Aorta (tissue), 5 donors: ENCODE measurements at regions not wholly inside any gene's neighbourhood (a gene's known extent, or its start where the extent isn't known, plus 50 kb on each side); places are given as distances from the start of the nearest gene placed in this dataset.

Experiments
- ATAC-seq: fragments of 200-7000 bp; cut with Tn5 transposase; one replicate; pipeline ENCODE4 v1.9.1; 2022; ENCODE audit warnings: moderate library complexity; ENCODE audit not compliant: low FRiP score
- DNase-seq, 2 donors: peaks; one replicate each; pipeline ENCODE4 v3.0.0-alpha.2; 2020
- H3K27ac ChIP-seq, 2 donors: one replicate each; pipeline ENCODE4 v1.5.1; 2013; ENCODE audit warnings: low read length in 2 of 2, mild to moderate bottlenecking in 2 of 2, moderate library complexity in 2 of 2, control low read depth in 1 of 2, inconsistent platforms in 1 of 2, low read depth in 1 of 2
- H3K27me3 ChIP-seq, 2 donors: one replicate each; pipeline ENCODE4 v1.6.1; 2013; ENCODE audit warnings: control low read depth in 1 of 2, low read length in 1 of 2, mild to moderate bottlenecking in 1 of 2, moderate library complexity in 1 of 2; ENCODE audit not compliant: insufficient read depth in 2 of 2, control insufficient read depth in 1 of 2
- H3K36me3 ChIP-seq, 2 donors: one replicate each; pipeline ENCODE4 v1.6.1; 2013; ENCODE audit warnings: control low read depth in 1 of 2, low read length in 1 of 2, mild to moderate bottlenecking in 1 of 2; ENCODE audit not compliant: insufficient read depth in 2 of 2, control insufficient read depth in 1 of 2
- H3K4me1 ChIP-seq, 2 donors: one replicate each; pipeline ENCODE4 v1.6.1; 2013; ENCODE audit warnings: low read length in 2 of 2, control low read depth in 1 of 2, mild to moderate bottlenecking in 1 of 2, moderate library complexity in 1 of 2; ENCODE audit not compliant: insufficient read depth in 2 of 2, control insufficient read depth in 1 of 2
- H3K4me3 ChIP-seq, 2 donors: one replicate each; pipeline ENCODE4 v1.5.1; 2013; ENCODE audit warnings: low read length in 2 of 2, control low read depth in 1 of 2, mild to moderate bottlenecking in 1 of 2
- H3K9me3 ChIP-seq: one replicate; pipeline ENCODE4 v1.6.1; 2013; ENCODE audit warnings: mild to moderate bottlenecking, low read length; ENCODE audit not compliant: control insufficient read depth
- WGBS, 2 donors: extraction: QIAGEN DNeasy Blood & Tissue Kit; methylation state at CpG; one replicate each; pipeline ENCODE4 v1.1.7; 2013; 5-methylcytosine and 5-hydroxymethylcytosine counted together
- intact Hi-C, 2 donors: fragments of 100-400 bp; cut with DNase I; formaldehyde crosslinking; loops; one replicate each; pipeline versions ENCODE4 v1.14.2 to v1.15.0; 2022
- donor health status: healthy with polysubstance abuse.
- donor health status: Bipolar disorder and iron deficiency.
- donor health status: DM: no; HTN: no; CAD: no.
- donor health status: DM: no; HTN: no; CAD: no.
- donor health status: DM: yes; HTN: yes; CAD: no.

DNA sequence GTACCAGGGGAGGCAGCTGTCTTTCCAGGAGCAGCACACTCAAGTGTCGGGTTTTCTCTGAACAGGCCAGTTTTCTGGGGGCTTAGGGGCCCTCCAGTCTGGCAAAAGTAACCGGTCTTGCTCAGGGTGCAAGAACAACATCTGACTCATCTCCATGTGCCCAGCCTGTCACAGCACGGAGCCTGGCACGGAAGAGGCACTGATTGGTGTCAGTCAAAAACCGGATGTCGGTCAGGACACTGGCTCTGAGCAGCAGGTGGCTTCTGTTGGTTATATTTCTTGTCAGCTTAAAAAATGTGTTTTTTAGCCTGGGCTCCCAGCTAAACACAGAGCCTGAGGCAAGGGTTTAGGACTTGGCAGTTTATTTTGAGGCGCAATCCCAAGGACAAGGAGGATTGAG, 139.9 kb downstream of the FBLN2 start:
- WGBS, 2 donors = 87 to 88% methylated on average over 7 of the region's 7 CpGs
- intact Hi-C loops = no loop called here
- Histone ChIP-seq H3K27ac (no peak overlapping the region), H3K9me3 (peaks cover 3% of the 10 kb centered on the region), H3K4me1 (no peaks in the 10 kb centered on the region), H3K36me3 (no peaks in the 10 kb centered on the region), H3K4me3 (no peak overlapping the region), H3K27me3 (no peaks in the 10 kb centered on the region)
- DNase-seq (no peak), ATAC-seq (no peak)

DNA sequence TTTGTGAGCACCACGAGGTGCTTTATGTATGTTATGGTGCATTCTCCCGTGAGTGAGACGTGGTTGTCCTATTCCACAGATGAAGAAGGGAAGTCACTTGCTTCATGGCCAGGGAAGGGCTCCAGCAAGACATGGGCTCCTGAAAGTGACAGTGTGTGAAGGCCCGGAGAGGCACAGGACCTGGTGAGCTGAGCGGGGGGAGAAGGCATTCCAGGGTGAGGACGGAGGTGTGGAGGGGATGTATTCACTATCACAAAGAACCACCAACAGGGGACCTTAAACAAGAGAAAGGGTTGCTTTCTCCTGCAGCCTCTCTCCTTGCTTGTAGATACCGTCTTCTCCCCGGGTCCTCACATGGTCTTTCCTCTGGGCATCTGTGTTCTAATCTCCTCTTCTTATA, 139.1 kb downstream of the FBLN2 start:
- 88% methylated on average over 8 of the region's 8 CpGs for WGBS, 2 donors
- Histone ChIP-seq H3K4me3 (no peak overlapping the region), H3K9me3 (peaks cover 3% of the 10 kb centered on the region), H3K27me3 (no peaks in the 10 kb centered on the region), H3K4me1 (no peaks in the 10 kb centered on the region), H3K27ac (no peak overlapping the region), H3K36me3 (no peaks in the 10 kb centered on the region)
- intact Hi-C loops = no loop called here
- no peak for ATAC-seq
- DNase-seq = no peak
